SHP77 (cell line): ENCODE measurements at regions not wholly inside any gene's neighbourhood (a gene's known extent, or its start where the extent isn't known, plus 50 kb on each side); places are given as distances from the start of the nearest gene placed in this dataset.
"Not testable (repeated sequence)": the region's sequence is repeated elsewhere in the genome, so short reads cannot be mapped to it uniquely, and the experiment has no call there.

Source experiments
- DNase-seq, 2 experiments: peaks; one replicate each; lab custom pipeline; 2025; lab: John Stamatoyannopoulos, UW

- not testable (repeated sequence) for DNase-seq
Observed at GRCh38 chr3:75840160-75840559, 54.8 kb upstream of the ZNF717 start.

- DNase-seq: not testable (repeated sequence)
Observed at GRCh38 chr3:75850301-75851008, 65.1 kb upstream of the ZNF717 start.

DNA sequence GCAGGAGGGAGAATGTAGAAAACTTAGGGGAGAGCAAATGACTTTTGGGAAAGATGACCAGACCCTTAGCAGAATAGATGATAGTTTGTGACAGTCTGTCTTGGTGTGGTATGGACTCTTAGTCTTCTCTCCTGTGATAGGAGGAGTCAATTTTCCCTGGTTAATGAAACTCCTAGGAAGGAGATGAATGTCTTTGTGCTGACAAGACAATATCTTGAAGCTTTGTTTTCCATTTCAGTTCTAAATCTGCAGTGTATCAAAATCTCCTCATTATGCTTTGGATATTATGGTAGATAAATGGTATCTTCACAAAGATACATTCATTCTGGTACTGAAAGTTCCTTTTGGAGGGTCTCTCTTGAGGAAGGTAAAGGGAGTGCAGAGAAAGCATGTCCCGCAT, 77.8 kb upstream of the ZNF717 start:
- no peak for DNase-seq

GRCh38 chr3:75863878-75864277, 78.5 kb upstream of the ZNF717 start:
- no peak for DNase-seq

DNA sequence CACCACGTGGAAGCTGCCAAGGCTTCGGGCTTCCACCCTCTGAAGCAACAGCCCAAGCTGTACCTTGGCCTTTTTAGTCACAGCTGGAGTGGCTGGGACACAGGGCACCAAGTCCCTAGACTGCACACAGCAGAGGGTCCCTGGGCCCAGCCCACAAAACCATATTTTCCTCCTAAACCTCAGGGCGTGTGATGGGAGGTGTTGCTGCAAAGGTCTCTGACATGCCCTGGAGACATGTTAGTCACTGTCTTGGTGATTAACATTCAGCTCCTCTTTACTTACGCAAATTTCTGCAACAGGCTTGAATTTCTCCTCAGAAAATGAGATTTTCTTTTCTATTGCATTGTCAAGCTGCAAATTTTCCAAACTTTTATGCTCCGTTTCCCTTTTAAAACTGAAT, 98.4 kb upstream of the ZNF717 start:
- DNase-seq: not testable (repeated sequence)

DNA sequence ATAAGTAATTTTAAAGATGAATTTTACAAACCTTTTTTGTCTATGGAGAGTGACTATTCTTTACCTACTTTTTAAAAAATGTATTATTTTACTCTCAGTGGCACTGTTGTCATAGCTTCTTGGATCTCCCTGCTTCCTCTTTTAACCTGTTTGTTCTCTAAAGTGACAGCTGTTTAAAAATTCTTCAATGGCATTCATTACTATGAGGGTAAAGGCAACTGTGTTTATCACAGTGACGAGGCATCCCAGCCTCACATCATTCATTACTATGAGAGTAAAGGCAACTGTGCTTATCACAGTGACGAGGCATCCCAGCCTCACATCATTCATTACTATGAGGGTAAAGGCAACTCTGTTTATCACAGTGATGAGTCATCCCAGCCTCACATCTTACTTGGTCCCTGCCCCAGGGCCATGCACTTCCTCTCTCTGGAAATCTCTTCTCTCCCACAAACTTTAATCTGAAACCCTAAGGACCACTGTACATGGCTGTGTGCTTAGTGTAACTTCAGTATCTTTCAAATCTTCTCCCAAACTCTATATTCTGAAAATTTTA, 101.7 kb upstream of the ZNF717 start:
- no peak for DNase-seq

- DNase-seq: no peak
Observed at GRCh38 chr3:75894234-75894633, 108.9 kb upstream of the ZNF717 start.

DNA sequence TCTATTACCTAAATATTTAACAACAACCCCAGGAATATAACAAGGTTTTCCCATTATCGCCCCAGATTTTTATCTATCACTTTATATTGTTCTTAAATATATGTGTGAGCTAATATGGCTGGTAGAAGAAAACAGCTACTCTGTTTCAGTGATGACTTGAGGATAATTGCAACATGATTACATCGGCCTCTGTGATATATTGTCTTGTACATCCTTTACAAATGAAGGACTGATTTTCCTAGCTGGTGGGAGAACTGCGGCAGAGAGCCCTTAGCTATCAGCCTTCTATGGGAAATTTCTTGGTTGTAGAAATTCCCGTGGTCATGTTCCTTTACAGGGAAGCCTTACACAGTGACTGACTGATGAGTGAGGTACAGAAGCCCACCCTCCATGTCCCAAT, 110.9 kb upstream of the ZNF717 start:
- DNase-seq: no peak

DNA sequence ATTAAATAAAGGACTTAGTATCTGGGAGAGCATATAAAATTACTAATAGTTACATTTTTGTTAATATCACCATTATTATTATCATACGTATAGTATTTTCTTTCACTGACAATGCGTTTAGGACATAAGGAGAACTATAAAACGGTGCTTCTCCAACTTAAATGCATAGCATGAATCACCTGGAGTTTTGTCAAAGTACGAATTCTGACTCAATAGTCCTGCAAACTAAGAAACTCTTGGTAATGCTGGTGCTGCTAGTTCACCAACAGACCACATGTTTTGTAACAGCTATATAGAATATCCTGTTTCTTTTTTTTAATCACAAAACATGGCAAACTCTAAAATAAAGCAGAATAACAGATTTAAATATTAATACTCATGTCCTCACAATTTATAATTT, 116.1 kb upstream of the ZNF717 start:
- DNase-seq: not testable (repeated sequence)

GRCh38 chr3:75906555-75907112, 121.3 kb upstream of the ZNF717 start:
- DNase-seq: peak; percentile 12 to 14

- no peak for DNase-seq
Observed at GRCh38 chr3:75913800-75914350, 128.5 kb upstream of the ZNF717 start.

- not testable (repeated sequence) for DNase-seq
Observed at GRCh38 chr3:75914741-75915140, 129.4 kb upstream of the ZNF717 start.

DNA sequence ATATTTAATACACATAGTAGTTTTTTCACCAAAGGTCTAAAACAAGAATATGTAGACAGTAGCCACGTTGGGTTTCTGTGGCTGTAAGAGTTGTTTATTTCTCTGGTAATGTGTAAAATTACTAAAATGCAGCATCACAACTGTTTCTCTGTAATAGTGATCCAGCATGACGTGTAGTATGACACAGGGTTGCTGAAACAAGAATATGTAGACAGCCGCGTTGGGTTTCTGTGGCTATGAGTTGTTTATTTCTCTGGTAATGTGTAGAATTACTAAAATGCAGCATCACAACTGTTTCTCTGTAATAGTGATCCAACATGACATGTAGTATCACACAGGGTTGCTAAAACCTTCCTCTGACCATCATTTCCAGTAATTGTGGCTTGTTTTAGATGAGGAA, 153.6 kb upstream of the ZNF717 start:
- no peak for DNase-seq

DNA sequence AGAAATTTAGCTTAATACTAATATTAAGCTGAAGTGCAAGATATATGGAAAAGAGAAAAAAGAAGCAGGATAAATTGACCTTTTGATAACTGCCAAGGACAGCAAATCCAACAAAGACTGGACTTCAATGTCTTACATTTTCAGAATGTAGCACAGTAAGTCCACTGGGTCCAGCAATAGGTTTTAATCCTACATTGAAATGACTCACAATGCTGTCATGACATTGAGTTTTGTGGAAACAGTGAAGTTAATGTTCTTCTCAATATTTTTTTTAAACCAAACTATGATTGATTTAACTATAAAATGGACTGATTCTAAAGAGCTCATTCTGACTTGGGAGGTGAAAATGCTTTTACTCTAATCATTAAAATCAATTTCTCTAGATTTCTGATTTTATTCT, 166.6 kb upstream of the ZNF717 start:
- DNase-seq: no peak

DNA sequence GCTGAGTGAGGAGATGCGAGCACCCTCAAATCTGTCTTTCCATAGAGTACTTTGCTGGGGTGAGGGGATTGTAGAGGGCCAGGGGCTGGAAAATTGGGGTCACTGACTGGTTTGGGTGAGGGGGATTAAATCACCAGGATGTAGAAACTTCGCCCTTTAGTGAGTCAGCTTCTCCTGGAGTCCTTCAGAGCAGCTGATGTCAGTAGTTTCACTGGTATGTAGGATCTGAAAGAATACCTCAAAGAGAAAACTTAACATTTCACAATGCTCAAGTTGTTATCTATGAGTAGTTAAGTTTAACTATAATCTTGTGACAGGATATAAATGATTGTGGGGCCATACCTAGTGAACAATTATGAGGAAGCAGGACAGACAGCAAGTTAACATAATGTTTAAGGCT, 174.7 kb upstream of the ZNF717 start:
- not testable (repeated sequence) for DNase-seq

DNA sequence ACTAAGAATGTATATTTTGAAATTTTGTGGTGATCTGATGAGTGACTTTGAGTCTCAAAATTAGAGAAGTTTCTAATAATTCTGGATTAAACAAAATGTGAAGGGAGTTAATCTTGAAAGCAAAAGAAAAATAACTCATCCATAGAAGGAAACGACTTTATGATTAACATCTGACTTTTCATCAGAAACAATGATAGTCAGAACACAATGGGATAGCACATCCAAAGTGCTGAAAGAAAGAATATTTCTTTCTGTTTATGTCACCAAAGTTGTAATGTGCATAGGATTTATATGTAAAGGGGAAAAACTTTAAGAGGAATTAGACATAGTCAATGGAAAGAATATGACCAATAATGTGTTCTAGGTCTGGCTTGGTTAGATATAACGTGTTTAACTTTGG, 176.7 kb upstream of the ZNF717 start:
- not testable (repeated sequence) for DNase-seq

DNA sequence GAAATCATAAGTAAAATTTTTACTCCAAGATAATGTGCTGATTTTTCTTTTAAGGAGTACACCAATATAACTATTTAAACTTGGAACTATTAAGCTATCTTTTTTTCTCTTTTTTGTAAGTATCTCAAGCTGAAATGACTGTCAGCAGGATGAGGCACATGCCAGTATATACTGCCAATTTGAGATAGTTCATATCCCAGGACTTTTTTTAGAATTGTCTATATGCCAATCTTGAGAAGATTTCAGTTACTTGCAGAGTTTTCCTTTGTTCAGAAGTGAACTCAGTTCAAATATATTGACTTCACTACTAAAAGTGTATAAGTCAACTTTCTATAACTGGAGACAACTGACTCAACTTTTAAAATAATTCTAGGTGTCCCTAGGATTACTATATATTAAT, 181.7 kb upstream of the ZNF717 start:
- DNase-seq: no peak

- no peak for DNase-seq
Observed at GRCh38 chr3:75978686-75979085, 193.3 kb upstream of the ZNF717 start.

GRCh38 chr3:75981401-75981800, 196.1 kb upstream of the ZNF717 start:
- DNase-seq: no peak

DNA sequence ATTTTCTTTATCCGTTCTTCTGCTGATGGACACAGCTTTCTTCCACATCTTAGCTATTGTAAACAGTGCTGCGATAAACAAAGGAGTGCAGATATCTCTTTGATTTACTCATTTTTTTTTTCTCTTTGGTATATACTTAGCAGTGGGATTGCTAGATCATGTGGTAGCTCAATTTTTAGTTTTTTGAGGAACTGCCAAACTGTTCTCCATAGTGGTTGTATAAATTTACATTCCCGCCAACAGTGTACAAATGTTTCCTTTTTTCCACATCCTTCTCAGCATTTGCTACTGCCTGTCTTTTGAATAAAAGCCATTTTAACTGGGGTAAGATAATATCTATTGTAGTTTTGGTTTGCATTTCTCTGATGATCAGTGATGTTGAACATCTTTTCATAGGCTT, 196.8 kb upstream of the ZNF717 start:
- DNase-seq: no peak

GRCh38 chr3:75983111-75983510, 197.8 kb upstream of the ZNF717 start:
- DNase-seq: no peak

- no peak for DNase-seq
Observed at GRCh38 chr3:75983609-75984290, 198.4 kb upstream of the ZNF717 start.

DNA sequence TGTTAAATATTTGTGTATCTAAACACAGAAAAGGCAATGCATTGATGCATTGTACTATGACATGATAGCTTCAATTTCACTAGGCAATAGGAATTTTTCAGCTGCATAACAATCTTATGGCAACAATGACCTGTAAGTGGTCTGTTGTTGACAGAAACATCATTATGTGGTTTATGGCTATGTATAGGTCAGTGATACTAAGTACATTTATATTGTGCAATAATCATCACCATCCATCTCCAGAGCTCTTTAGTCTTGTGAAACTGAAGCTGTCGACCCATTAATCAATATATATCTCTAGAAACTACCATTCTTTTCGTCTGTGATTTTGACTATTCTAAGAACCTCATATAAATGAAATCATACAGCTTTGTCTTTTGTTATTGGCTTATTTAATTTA, 200.1 kb upstream of the ZNF717 start:
- peak; percentile 2 to 9 for DNase-seq
